Loucy (cell line): ENCODE measurements at regions not wholly inside any gene's neighbourhood (a gene's known extent, or its start where the extent isn't known, plus 50 kb on each side); places are given as distances from the start of the nearest gene placed in this dataset.

Source experiments
- H2AFZ ChIP-seq: fragments of 200-600 bp; sonication (generic); 2 replicates; pipeline ENCODE4 v1.6.0; 2016; ENCODE audit warnings: antibody characterized with exemption, mild to moderate bottlenecking, low read length, moderate library complexity
- H3F3A ChIP-seq: fragments of 200-600 bp; 2 replicates; pipeline ENCODE4 v1.6.0; 2016; ENCODE audit warnings: antibody characterized with exemption, low read depth, mild to moderate bottlenecking
- H3K27me3 ChIP-seq: fragments of 200-600 bp; sonication (generic); 2 replicates; pipeline ENCODE4 v1.6.1; 2014; ENCODE audit warnings: low read length, mild to moderate bottlenecking; ENCODE audit not compliant: insufficient read depth, poor library complexity, severe bottlenecking
- H3K36me3 ChIP-seq: fragments of 200-600 bp; sonication (generic); 2 replicates; pipeline ENCODE4 v1.6.1; 2016; ENCODE audit warnings: low read length; ENCODE audit not compliant: insufficient read depth
- H3K4me1 ChIP-seq: fragments of 200-600 bp; sonication (generic); 2 replicates; pipeline ENCODE4 v1.5.1; 2014; ENCODE audit warnings: low read length, mild to moderate bottlenecking; ENCODE audit not compliant: insufficient read depth, poor library complexity, severe bottlenecking
- H3K4me2 ChIP-seq: fragments of 200-600 bp; sonication (generic); 2 replicates; pipeline ENCODE4 v1.6.0; 2014; ENCODE audit warnings: antibody characterized with exemption, low read length, low read depth, mild to moderate bottlenecking; ENCODE audit not compliant: poor library complexity, severe bottlenecking
- H3K4me3 ChIP-seq: fragments of 200-600 bp; sonication (generic); 2 replicates; pipeline ENCODE4 v1.5.1; 2014; ENCODE audit warnings: low read length, mild to moderate bottlenecking, mixed read lengths; ENCODE audit not compliant: poor library complexity, severe bottlenecking
- H3K79me2 ChIP-seq: fragments of 200-600 bp; sonication (generic); 2 replicates; pipeline ENCODE4 v1.6.1; 2014; ENCODE audit warnings: low read length; ENCODE audit not compliant: insufficient read depth
- H3K9ac ChIP-seq: fragments of 200-600 bp; sonication (generic); 2 replicates; pipeline ENCODE4 v1.6.0; 2014; ENCODE audit warnings: mild to moderate bottlenecking, low read depth, low read length, moderate library complexity; ENCODE audit not compliant: poor library complexity, severe bottlenecking
- H3K9me2 ChIP-seq: fragments of 200-600 bp; sonication (generic); replicated peaks from 2 replicates; pipeline ENCODE4 v1.6.1; 2016; ENCODE audit warnings: low read depth, low read length, mixed read lengths
- H3K9me3 ChIP-seq: fragments of 200-600 bp; sonication (generic); 2 replicates; pipeline ENCODE4 v1.6.1; 2014; ENCODE audit warnings: mild to moderate bottlenecking, antibody characterized with exemption, low read length, low read depth; ENCODE audit not compliant: insufficient read depth
- H4K20me1 ChIP-seq: fragments of 200-600 bp; sonication (generic); 2 replicates; pipeline ENCODE4 v1.6.0; 2014; ENCODE audit warnings: antibody characterized with exemption, low read length, mild to moderate bottlenecking; ENCODE audit not compliant: insufficient read depth, poor library complexity, severe bottlenecking
- EZH2phosphoT487 ChIP-seq: fragments of 200-600 bp; IDR thresholded peaks from 2 replicates; pipeline ENCODE4 v1.6.1; 2018; ENCODE audit warnings: antibody characterized with exemption, mild to moderate bottlenecking, moderate library complexity, borderline replicate concordance
- TF ChIP-seq, protein P1 (sequence below): fragments of 200-600 bp; sonication (generic); conservative IDR thresholded peaks from 2 replicates; pipeline ENCODE4 v1.5.1; 2014; ENCODE audit warnings: mild to moderate bottlenecking, antibody characterized with exemption, low read length

- Histone ChIP-seq H3K4me3 (no peak overlapping the region), H4K20me1 (no peaks in the 10 kb centered on the region), H2AFZ (no peak overlapping the region), H3K36me3 (no peaks in the 10 kb centered on the region), H3F3A (no peaks in the 10 kb centered on the region), H3K9ac (no peak overlapping the region), H3K9me3 (no peaks in the 10 kb centered on the region), H3K4me1 (no peaks in the 10 kb centered on the region), H3K9me2 (no peaks in the 10 kb centered on the region), H3K27me3 (no peaks in the 10 kb centered on the region), H3K79me2 (no peaks in the 10 kb centered on the region), H3K4me2 (no peak overlapping the region)
- TF ChIP-seq, protein P1, sequence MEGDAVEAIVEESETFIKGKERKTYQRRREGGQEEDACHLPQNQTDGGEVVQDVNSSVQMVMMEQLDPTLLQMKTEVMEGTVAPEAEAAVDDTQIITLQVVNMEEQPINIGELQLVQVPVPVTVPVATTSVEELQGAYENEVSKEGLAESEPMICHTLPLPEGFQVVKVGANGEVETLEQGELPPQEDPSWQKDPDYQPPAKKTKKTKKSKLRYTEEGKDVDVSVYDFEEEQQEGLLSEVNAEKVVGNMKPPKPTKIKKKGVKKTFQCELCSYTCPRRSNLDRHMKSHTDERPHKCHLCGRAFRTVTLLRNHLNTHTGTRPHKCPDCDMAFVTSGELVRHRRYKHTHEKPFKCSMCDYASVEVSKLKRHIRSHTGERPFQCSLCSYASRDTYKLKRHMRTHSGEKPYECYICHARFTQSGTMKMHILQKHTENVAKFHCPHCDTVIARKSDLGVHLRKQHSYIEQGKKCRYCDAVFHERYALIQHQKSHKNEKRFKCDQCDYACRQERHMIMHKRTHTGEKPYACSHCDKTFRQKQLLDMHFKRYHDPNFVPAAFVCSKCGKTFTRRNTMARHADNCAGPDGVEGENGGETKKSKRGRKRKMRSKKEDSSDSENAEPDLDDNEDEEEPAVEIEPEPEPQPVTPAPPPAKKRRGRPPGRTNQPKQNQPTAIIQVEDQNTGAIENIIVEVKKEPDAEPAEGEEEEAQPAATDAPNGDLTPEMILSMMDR, result no peak
- TF ChIP-seq EZH2phosphoT487, result no peak
These were observed 1125.5 kb upstream of the CNTNAP5 start for GRCh38 chr2:122899614-122900013.

DNA sequence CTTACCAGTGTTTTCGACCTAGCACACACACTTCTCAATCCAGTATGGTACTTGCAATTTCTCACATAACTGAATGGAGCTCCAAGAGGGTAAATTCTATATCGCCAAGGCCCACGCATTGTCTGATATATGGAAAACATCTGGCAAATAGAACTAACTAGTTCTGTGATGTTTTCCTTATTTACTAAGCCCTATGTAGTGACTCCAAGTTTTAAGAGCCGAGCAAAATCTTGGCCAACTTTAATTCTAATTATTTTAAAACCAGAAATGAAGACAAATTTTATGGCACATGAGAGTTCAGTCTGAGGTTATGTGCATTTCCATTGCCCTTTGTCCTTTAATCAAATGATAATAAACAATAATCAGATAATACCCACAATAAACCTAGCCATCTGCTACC, 1119.7 kb upstream of the CNTNAP5 start:
- Histone ChIP-seq H3K4me1 (no peaks in the 10 kb centered on the region), H3K9me2 (no peaks in the 10 kb centered on the region), H3K27me3 (no peaks in the 10 kb centered on the region), H3K36me3 (no peaks in the 10 kb centered on the region), H4K20me1 (no peaks in the 10 kb centered on the region), H3K79me2 (no peaks in the 10 kb centered on the region), H2AFZ (no peak overlapping the region), H3K4me2 (no peak overlapping the region), H3K9me3 (no peaks in the 10 kb centered on the region), H3K9ac (no peak overlapping the region), H3F3A (no peaks in the 10 kb centered on the region), H3K4me3 (no peak overlapping the region)
- no peak for TF ChIP-seq EZH2phosphoT487
- TF ChIP-seq, protein P1, result no peak

GRCh38 chr2:122908159-122908558, 1116.9 kb upstream of the CNTNAP5 start:
- H3K9ac ChIP-seq, result no peak overlapping the region
- no peaks in the 10 kb centered on the region for H3K79me2 ChIP-seq
- H3K27me3 ChIP-seq, result no peaks in the 10 kb centered on the region
- H3K4me1 ChIP-seq, result no peaks in the 10 kb centered on the region
- no peaks in the 10 kb centered on the region for H3K9me2 ChIP-seq
- H3F3A ChIP-seq, result no peaks in the 10 kb centered on the region
- H2AFZ ChIP-seq, result no peak overlapping the region
- no peaks in the 10 kb centered on the region for H3K9me3 ChIP-seq
- no peaks in the 10 kb centered on the region for H3K36me3 ChIP-seq
- no peak overlapping the region for H3K4me2 ChIP-seq
- H4K20me1 ChIP-seq, result no peaks in the 10 kb centered on the region
- TF ChIP-seq EZH2phosphoT487, result no peak
- TF ChIP-seq, protein P1, result no peak
- H3K4me3 ChIP-seq, result no peak overlapping the region
